ENCODE measurements at regions not wholly inside any gene's neighbourhood (a gene's known extent, or its start where the extent isn't known, plus 50 kb on each side); places are given as distances from the start of the nearest gene placed in this dataset.

DNA sequence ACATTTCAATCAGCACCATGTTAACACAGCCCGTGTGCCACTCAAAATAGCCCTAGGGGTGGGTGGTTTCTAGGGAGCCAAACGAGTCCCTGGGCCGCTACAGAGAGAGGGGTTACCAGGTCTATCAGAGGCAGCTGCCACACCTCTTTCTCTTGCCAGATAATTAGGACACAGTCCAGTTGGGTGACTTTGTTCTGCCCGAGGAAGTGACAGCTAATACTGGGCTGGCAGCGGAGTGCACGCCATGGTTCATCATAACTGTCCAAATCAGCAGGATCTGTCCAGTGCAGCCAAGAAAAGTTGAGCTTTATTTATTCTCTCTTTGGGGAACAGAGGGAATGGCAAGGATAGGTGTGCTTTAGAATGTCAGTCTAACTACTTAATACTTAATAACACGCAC is 583.8 kb downstream of the BRINP1 start (continued):
- TF ChIP-seq, protein P1, sequence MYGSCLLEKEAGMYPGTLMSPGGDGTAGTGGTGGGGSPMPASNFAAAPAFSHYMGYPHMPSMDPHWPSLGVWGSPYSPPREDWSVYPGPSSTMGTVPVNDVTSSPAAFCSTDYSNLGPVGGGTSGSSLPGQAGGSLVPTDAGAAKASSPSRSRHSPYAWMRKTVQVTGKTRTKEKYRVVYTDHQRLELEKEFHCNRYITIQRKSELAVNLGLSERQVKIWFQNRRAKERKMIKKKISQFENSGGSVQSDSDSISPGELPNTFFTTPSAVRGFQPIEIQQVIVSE (CRISPR knock-in tag; IDR thresholded peaks at IDR 0.05; ENCODE audit: borderline replicate concordance): no peak
- TF ChIP-seq, protein P2, sequence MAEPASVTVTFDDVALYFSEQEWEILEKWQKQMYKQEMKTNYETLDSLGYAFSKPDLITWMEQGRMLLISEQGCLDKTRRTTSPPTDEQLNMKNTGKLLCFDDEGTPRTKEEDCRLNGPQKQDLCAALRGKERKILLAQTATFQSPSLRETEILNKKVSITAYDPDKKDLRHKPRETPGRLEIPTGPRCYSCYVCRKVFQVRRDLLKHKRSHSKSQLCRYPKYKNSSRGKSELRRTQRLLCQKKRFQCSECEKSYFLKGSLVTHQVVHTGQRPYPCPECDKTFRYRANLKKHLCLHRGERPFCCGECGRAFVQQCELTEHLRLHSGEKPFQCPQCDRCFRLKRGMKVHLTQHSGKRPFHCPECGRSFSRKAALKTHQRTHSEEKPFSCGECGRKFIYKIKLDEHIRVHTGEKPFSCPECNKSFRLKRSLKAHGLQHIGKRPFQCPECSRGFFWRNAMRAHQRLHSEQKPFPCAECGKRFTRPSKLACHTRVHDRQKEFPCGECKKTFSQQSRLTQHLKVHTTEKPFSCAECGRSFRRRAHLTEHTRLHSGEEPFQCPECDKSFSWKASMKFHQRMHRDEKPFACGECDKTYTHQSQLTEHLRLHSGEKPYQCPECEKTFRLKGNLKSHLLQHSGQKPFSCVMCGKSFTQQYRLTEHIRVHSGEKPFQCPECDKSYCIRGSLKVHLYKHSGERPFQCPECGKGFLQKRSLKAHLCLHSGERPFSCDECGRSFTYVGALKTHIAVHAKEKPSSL (CRISPR knock-in tag; conservative IDR thresholded peaks at IDR 0.05): no peak

GRCh38 chr9:118786877-118787276 is 582.4 kb downstream of the BRINP1 start:
- ChIA-PET CTCF (no interaction called here), POLR2A (no interaction called here)
- Mint-ChIP-seq H3K4me1 (no peaks in the 10 kb centered on the region), H3K27ac (no peak overlapping the region), H3K27me3 (ENCODE audit: low read depth) (no peaks in the 10 kb centered on the region), H3K36me3 (no peaks in the 10 kb centered on the region), H3K9me3 (no peaks in the 10 kb centered on the region), H3K4me3 (no peak overlapping the region)
- ATAC-seq (no peak), DNase-seq (ENCODE audit: low spot score) (no peak)
- no peak for TF ChIP-seq SOX15 (CRISPR knock-in tag; IDR thresholded peaks at IDR 0.05)
- TF ChIP-seq PREB (CRISPR knock-in tag; IDR thresholded peaks at IDR 0.05; ENCODE audit: borderline replicate concordance): no peak
- TF ChIP-seq SMAD3 (CRISPR knock-in tag; IDR thresholded peaks at IDR 0.05; ENCODE audit: borderline replicate concordance): no peak
- TF ChIP-seq SMAD4 (CRISPR knock-in tag; IDR thresholded peaks at IDR 0.05): no peak
- no peak for TF ChIP-seq HMGXB4 (CRISPR knock-in tag; IDR thresholded peaks at IDR 0.05)
- TF ChIP-seq NFATC4 (CRISPR knock-in tag; IDR thresholded peaks at IDR 0.05): no peak
- TF ChIP-seq NR1H2 (CRISPR knock-in tag; IDR thresholded peaks at IDR 0.05): no peak
- TF ChIP-seq ATF2 (CRISPR knock-in tag; IDR thresholded peaks at IDR 0.05; ENCODE audit: borderline replicate concordance, low read depth): no peak
- TF ChIP-seq, protein P3, sequence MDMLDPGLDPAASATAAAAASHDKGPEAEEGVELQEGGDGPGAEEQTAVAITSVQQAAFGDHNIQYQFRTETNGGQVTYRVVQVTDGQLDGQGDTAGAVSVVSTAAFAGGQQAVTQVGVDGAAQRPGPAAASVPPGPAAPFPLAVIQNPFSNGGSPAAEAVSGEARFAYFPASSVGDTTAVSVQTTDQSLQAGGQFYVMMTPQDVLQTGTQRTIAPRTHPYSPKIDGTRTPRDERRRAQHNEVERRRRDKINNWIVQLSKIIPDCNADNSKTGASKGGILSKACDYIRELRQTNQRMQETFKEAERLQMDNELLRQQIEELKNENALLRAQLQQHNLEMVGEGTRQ (CRISPR knock-in tag; IDR thresholded peaks at IDR 0.05): no peak
- TF ChIP-seq STAT6 (CRISPR knock-in tag; conservative IDR thresholded peaks at IDR 0.05; ENCODE audit: low read depth): no peak
- no peak for TF ChIP-seq CREM (CRISPR knock-in tag; IDR thresholded peaks at IDR 0.05)
- no peak for TF ChIP-seq GRHL2 (CRISPR knock-in tag; IDR thresholded peaks at IDR 0.05; ENCODE audit: insufficient replicate concordance, severe bottlenecking)
- TF ChIP-seq PRRX2 (CRISPR knock-in tag; IDR thresholded peaks at IDR 0.05): no peak
- TF ChIP-seq ZNF121 (CRISPR knock-in tag; IDR thresholded peaks at IDR 0.05): no peak
- no peak for TF ChIP-seq PRDM15 (CRISPR knock-in tag; IDR thresholded peaks at IDR 0.05)
- TF ChIP-seq TCF7 (CRISPR knock-in tag; IDR thresholded peaks at IDR 0.05; ENCODE audit: low read depth): no peak
- TF ChIP-seq, protein P4, sequence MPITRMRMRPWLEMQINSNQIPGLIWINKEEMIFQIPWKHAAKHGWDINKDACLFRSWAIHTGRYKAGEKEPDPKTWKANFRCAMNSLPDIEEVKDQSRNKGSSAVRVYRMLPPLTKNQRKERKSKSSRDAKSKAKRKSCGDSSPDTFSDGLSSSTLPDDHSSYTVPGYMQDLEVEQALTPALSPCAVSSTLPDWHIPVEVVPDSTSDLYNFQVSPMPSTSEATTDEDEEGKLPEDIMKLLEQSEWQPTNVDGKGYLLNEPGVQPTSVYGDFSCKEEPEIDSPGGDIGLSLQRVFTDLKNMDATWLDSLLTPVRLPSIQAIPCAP (CRISPR knock-in tag; IDR thresholded peaks at IDR 0.05): no peak
- TF ChIP-seq TEAD1 (CRISPR knock-in tag; IDR thresholded peaks at IDR 0.05): no peak
- no peak for TF ChIP-seq MYBL2 (CRISPR knock-in tag; IDR thresholded peaks at IDR 0.05)

Data from WTC11 (cell line).